Left kidney (tissue), 1 donor: ENCODE measurements at regions not wholly inside any gene's neighbourhood (a gene's known extent, or its start where the extent isn't known, plus 50 kb on each side); places are given as distances from the start of the nearest gene placed in this dataset.

Experiments used
- DNase-seq: peaks from one replicate; pipeline ENCODE4 v3.0.0-alpha.2; 2013

DNA sequence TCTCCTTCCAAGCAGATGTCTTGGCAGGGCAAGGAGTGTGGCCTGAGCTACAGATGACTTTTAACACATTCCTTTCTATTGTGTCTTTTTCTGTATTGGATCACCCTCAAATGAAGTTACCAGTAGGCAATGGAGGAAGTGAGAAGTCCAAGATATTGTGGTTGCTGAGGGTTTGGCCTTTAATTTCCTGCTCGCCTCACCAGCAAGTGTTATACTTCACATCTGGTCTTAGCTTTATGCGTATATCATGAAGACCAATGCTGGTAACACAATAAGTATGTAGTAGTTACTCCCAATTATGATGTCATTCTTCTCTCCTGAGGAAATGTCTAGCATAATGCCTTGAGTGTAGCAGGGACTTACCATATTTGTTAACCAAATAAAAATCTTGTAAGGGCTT, 179.9 kb downstream of the ZIC1 start:
- no peak for DNase-seq

DNA sequence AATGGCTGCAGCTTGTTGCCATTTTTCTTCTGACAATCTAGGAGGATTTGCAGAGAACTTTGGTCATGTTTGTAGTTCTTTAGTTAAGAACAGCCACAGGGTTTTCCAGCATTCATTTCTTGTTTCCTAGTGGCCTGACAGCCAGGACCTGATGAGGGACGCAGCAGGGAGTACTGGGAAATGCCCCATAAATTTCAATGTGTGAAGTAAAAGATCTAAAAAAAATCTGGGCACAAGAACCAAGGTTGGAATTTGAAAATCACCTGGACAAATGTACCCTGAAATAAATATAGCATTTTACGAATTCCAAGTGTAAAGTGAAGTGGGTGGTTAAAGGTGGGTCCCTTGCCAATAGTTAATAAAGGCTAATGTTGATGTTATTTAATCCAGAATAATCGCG, 195.0 kb downstream of the ZIC1 start:
- no peak for DNase-seq

DNA sequence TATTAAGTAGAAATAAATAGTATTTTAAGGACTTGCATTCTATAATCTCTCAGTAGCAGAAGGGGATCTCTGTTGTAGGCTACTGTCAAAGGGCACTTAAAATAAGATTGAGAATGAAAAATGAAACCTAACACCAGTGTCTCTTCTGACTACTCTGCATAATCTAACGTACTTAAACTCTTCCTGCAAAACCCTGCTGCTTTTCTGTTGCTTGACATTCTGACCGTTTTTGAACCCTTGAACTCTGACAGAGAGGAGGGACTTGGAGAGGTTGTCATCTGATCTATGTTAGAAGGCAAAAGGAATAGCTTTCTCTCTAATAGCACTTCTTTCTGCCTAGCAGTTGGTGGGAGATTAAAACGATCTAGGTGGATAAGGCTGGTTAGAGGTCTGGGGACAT, 204.6 kb downstream of the ZIC1 start:
- no peak for DNase-seq

DNA sequence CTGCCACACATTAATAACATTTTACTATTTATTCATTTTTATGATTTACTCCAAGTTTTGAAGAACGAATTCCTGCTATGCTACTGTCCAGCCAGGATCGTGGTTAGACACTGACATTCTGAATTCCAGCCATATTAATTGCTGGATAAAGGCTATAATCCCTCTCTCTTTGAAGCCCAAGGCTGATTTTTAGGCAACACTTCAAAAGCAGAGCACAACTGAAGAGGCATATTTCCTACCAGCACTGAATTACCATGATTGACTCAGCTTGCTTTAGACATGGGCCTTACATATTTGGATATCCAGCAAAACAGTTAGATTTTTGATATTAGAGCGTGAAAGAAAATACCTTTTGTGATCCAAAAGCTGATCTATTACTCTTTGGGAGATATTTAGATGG, 205.0 kb downstream of the ZIC1 start:
- no peak for DNase-seq

DNA sequence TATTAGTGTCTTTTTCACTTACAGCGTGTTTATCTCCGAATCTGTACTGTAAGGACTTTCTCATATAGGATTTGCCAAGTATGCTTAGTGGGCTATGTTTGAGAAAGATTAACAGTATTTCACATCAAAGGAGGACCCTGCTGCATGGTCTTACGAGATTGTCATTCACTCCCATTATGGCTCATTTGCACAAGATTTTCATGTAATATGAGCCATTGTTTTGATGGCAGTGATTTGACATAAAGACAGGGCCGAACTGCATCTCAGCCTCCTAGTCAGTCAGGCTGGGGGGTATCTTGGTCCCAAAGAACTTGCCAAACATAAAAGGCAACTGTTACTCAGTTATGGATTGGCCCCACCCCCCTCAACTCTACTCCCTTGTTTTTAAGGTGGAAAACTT, 205.9 kb downstream of the ZIC1 start:
- DNase-seq: no peak

DNA sequence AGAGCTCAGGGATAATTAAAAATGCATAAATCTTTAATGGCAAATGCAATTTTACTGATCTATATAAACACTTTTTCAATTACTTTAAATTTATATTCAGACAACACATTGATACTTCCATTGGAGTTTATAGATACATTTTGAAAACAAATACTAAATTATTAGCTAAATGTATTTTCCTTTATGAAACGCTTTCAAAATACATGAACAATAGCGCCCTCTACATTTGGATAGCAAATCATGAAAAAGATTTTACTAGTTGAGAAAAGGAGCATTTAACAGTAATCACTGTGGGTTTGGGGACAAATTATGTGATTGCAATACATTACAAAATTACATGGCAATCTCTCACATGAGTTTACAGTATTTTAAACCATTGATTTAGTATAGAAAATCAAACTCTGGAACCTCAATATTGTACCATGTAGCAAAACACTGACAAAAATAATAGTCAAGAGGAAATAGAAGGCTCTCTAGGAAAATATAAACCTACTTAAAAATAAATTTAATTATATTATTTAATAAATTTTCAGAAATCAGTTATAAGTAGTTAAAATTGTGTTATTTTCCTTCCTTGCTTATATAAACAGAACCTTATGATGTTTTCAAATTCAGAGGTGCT, 207.9 kb downstream of the ZIC1 start:
- no peak for DNase-seq

DNA sequence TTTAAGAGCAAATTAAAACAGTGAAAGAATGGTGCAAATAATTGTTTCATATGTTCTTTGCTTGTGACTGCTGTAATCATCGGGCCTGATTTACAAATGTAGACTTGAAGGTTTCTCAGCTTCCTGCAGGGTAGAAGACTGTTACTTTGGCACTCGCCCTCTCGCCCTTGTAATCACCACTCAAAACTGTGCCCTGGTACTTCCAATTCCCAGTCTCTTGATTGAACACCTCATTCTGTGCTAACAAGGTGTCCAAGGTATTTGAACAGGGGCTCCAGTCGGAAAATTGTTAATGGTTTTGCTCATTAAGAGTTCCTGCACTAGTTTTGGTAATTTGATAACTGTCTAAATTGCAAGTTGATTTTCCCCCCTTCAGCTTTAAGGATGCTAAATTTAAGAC, 209.5 kb downstream of the ZIC1 start:
- no peak for DNase-seq

DNA sequence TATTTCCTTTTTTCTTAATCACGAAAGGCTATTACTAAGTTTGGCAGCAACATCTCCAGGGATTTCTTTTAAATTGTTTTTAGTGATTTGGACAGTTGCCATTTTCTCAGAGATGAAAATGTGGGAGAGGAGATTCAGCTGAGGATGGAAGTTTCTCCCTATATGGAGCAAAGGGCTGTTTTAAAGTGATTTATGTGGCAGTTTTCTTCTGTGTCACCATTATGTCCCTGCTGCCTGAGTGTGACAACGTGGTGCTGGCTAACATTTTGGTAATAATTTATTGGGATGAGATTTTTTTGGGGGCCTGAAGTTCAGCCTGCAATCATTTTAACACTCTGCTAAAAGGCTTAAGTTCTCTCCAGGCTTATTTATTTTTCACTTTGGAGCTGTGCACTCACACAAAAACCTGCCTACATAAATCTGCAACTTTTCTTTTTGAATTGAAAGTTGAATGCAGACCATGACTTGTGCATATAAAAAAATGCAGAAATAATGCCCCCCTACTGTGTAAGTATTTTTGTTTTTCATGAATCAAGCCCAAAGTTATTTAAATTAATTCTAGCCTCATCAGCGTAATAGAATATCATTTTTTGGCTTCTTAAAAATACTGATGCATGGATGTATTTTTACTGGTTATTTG, 210.9 kb downstream of the ZIC1 start:
- no peak for DNase-seq

DNA sequence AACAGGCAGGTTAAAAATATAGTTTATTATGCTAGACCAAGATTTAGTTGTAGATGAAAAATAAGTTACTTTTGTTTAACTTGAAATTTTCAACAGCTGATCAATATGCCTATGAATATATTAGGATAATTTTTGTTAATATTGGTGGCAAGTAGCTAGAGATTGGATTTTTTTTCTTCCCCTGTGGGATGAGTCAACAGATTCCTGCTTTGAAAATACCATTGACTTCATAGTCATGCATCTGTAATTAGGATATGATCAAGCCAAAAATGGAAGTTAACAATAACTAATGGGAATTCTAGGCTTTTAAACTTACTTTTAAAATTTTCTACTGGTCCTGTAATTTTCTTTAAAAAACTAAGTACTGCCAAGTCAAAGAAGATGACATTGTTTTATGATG, 211.7 kb downstream of the ZIC1 start:
- no peak for DNase-seq

DNA sequence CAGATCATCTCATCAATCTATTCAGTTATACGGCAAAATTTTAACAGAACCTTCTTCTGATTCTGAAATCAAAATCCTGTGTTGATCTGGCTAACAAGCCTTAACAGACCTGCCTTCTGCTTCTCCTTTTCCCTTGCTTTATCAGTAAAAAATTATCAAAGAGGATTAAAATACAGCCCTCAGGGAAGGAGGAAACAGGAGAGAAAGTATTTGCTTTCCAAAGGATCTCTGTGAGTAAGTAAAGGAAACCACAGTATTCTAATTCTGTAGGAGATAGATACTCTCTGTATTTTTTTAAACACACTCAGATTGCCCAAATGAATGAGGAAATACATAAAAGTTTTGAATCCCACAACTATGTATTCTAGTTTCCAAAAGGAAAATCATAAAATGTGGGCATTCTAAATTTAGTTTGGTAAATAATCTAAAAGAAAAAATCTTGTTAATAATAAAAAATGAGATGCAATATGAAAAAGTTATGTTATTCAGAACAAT, 221.8 kb downstream of the ZIC1 start:
- no peak for DNase-seq

DNA sequence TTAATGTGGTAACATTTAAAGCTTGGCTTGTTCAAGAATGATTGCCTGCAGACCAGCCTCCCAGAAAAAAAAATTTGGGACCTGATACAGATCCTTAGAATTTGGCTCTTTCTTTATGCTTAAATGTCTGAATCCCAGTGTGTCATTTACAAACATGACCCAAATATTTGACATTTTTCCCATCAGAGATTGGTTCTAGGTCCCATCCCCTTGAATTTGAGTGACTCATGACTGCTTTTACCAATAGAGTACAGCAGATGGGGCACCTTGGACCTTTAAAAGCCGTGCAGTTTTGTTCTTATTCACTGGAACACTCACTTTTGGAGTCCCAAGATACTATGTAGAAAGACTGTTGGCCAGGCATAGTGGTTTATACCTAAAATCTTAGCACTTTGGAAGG, 231.6 kb downstream of the ZIC1 start:
- DNase-seq: no peak

DNA sequence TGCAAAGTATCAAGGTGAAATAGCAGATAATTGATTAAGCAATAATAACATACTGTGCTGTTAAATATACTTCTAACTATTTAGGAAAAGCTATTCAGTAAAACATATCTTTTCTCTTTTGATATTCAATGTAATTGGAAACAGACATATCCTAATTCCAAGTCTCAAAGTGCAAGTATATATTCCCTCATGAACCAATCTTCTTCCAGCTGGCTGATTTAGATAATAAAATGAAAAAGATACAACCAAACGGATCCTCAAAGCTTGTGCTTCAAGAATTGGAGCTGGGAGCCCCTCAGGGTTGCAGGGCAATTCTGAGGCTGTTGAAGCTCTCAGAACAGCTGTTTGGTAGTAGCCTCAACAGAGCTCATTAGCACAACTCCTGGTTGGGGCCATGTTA, 236.6 kb downstream of the ZIC1 start:
- no peak for DNase-seq

DNA sequence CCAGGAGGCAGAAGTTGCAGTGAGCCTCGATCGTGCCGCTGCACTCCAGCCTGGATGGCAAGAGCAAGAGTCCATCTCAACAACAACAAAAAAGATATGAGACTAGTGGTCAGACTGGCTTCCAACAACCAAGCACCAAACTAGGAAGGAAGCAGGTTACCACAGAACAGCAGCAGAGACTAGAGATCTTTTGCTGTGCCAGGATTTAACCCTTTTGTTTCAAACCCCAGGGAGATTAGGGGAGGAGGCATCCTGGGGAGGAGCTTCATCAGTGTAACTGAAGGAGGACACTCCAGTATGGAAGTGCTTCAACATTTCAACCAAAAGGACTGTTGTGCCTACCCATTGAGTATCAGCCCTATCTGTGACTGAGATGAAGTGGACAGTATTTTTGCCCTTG, 240.3 kb downstream of the ZIC1 start:
- no peak for DNase-seq

DNA sequence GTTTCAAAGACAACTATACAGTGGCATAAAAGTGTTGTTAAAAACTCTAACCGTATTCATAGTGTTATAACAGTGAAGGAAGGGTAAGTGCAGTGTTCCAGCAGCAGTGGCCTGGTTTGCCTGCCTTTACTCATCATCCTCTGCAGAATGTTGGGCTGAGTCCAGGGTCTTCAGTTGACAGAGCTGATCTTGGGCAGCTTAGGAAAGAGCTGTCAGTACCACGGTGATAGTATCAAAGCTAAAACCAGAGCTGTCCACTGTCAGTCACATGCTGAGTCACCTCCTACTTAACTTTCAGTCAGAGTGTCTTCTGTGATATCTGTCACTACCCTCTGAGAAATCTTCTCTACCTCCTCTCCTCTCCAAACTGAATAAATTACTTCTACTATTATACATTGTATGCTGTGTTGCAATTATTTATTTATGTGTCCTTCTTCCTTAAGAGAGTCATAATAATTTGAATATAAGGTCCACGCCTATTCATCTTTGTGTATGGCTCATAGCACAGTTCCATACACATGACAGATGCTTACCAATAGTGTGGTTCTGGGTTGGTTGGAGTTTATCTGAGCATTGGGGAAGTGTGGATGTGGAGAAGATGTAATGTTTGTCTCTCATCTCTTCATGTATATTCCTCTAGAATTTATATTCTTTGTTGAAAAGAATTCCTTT, 242.1 kb downstream of the ZIC1 start:
- DNase-seq: no peak

DNA sequence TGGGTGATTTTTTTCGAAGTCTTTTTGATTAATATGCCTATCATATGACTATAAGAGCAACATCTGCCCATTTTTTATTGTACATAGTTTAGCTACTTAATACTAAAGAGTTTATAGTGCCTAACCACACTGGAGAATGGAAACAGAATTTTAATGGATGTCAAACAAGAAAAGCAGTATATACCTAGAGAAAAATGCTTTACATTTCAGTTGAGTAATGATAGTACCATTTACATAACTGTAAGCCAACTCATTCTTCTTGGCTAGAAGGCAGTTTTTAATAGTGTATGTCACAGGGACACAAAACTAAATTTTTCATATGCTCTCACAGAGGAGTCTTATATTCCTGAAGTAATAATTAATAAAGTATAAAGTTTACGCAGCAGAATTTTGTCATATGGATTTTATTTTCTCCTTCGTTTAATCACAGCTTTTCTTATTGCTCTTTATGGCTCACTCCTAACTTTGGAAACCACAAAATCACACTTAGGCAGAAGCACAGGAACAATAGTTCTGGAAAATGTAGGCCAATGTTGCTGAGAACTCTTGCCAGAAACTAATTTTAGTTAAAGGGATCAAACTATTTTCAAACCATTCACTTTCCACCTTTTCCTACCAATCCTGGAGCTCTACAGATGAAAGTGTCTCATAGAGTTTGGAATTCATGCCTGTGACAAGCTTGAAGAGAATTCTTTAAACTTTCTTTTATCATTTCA, 243.6 kb downstream of the ZIC1 start:
- no peak for DNase-seq

DNA sequence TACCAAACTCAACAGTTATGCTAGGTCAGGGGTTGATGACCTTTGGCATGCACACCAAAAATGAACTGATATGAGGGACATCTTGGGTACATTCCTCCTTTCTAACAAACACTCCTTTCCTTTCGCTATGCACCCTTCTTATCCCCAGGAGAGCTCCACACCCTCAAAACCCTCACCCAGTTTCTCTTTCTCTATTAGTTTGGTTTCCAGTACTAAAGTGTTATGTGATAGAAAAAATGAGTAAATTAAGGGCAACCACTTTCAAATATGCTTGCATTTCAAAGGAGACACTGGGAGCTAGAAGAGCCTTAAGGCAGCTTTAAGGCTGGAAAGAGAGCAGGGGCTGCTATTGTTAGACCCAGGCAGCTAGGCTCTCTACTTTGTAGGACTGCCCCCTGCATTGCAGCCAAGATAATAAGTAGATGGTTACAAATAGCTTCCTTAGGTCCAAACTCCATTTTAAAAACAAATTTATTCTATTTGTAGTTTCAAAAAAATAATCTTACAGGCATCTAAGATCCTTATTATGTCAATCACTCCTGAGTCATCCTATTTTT, 244.3 kb downstream of the ZIC1 start:
- DNase-seq: no peak

DNA sequence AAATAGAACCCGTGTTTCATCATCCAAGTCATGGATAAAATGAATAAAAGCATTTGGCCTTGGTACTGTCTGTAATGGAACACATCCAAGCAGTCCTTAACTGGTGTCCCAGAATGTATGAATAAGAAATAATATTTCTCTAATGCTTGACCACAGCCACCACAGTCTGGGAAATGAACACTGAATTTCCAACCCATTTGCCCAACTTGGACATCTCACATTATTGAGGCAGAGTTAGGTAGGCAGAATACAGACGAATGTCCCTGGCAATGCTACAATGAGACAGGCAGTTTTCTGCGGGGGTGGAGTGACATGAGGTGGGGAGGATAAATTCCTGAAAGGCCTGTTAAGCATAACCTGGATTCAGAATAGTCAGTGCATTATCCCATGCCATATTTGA, 245.7 kb downstream of the ZIC1 start:
- no peak for DNase-seq

DNA sequence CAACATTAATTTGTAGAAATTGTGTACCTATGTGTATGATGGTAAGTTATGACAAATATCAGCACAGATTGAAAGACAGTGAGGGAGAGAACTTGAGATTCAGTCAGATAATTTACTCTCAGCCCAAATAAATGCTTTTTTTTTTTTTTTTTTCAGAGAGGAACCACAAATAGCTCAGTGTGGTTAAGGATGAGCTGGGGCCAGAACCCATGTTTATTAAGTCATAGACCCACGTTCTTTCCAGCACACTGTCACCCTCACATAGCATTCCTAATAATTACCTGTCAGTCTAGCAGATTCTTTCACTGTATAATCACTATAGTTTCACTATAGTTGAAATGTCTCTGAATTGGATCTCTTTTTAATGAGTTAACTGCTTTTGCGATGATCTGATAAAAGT, 246.1 kb downstream of the ZIC1 start:
- DNase-seq: no peak

DNA sequence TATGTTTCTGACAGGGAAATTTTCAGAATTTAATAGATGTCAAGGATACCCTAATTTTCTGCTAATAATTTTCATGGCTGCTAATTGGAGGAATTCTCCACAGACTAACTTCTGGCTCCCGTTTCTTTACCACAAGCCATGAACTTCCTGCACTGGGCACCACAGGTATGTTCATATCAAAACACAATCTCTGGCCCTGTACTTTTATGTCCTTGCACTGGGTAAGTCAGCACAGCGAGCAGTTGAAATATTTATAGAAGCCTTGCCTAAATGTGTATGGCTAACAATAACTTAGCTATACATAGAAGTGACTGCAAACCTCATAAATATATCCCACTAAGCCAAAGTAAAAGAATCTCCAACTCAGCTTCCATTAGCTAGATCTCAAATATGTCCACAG, 246.9 kb downstream of the ZIC1 start:
- DNase-seq: no peak

DNA sequence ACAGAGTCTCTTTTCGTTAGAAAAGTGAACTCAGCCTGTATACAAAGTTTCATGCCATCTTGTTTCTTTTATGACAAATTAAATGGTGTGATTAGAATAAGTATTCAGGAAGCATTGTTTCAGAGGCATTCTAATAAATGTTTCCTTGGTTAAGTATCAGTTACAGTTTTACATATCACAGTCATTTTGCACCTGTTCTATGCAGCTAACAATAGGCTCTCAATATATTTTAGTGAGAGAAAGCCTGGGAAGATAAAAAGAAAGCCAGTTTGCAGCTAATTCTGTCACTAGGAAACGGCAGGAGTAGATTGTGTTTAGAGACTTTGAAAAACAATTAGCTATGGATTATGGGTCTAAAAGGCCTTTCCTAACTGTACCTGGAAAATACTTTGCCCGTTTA, 252.8 kb downstream of the ZIC1 start:
- DNase-seq: no peak

DNA sequence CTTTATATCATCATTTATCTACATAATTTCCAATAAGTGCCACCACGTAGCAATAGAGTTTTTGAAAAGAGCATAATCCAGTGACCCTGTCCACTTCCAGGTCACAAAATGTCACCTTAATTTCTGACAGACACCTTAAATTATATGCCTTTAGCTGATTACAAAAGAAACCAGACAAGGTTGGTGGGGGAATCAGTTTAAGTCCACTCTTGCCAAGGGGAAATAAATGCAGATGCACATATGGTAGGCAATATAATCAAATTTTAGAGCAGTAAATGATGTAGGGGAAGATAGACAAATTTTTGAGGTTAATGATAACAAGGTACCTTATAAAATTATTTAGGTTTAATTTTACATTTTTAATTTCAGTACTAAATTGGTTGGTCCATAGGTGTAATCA, 253.5 kb downstream of the ZIC1 start:
- no peak for DNase-seq

DNA sequence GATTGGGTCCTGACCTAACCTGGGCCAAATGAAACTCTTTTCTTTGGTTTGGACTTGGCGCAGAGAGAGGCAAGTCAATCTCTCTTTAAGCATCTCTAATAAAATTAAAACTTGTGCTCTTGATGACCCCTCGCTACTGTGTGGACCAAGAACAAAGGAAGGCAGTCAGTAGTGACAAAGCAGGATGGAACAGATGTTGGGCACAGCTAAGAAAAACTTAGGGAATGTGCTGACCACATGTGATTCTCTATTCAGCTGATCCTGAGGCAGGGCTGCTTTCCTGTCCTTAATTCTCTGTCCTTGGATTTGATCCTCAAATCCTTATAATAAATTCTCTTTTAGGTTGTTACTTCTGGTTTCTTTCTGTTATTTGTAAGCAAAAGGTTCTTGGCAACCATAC, 259.9 kb downstream of the ZIC1 start:
- no peak for DNase-seq

DNA sequence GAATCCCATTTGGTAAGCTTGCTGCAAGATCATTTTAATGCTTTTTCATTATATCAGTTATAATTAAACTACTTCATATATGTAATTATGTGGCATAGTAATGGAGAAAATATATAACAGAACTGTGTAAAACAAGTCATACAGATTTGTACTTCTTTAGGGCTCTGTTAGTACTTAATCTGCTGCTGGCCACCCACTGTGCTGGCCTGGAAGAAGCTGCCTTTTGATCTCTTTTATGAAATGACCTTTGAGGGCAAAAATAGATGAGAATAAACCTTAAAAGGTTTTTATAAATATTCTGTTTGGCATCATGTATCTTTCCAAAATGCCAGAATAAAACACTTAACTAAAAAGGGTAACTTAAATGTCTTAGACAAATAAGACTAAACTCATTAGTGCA, 262.9 kb downstream of the ZIC1 start:
- DNase-seq: no peak
